ENCODE measurements at regions not wholly inside any gene's neighbourhood (a gene's known extent, or its start where the extent isn't known, plus 50 kb on each side); places are given as distances from the start of the nearest gene placed in this dataset.
"Not testable (repeated sequence)": the region's sequence is repeated elsewhere in the genome, so short reads cannot be mapped to it uniquely, and the experiment has no call there.

GRCh38 chr2:90293806-90294205 is 1602.3 kb downstream of the RPIA start:
- DNase-seq (ENCODE audit: low spot score) = not testable (repeated sequence)

DNA sequence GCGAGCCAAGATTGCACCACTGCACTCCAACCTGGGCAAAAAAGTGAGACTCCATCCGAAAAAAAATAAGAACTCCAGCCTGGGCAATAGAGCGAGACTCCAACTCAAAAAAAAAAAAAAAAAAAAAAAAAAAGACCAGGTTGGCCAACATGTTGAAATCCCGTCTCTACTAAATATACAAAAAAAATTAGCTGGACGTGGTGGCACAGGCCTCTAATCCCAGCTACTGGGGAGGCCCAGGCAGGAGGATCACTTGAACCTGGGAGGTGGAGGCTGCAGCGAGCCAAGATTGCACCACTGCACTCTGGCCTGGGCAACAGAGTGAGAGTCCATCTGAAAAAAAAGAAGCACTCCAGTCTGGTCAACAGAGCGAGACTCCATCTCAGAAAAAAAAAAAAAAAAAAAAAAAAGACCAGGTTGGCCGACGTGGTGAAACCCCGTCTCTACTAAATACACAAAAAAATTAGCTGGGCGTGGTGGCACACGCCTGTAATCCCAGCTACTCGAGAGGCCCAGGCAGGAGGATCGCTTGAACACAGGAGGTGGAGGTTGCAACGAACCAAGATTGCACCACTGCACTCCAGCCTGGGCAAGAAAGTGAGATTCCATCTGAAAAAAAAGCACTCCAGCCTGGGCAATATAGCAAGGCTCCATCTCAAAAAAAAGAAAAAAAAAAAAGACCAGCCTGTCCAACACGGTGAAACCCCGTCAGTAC is 1603.7 kb downstream of the RPIA start:
- DNase-seq (ENCODE audit: low spot score) = not testable (repeated sequence)

DNA sequence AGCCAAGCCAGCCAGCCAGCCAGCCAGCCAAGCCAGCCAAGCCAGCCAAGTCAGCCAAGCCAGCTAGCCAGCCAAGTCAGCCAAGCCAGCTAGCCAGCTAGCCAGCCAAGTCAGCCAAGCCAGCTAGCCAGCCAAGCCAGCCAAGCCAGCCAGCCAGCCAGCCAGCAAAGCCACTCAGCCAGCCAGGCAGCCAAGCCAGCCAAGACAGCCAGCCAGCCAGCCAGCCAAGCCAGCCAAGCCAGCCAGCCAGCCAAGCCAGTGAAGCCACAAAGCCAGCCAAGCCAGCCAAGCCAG is 1605.0 kb downstream of the RPIA start:
- DNase-seq (ENCODE audit: low spot score) = not testable (repeated sequence)

GRCh38 chr2:90297701-90298100 is 1606.2 kb downstream of the RPIA start:
- not testable (repeated sequence) for DNase-seq (ENCODE audit: low spot score)

- not testable (repeated sequence) for DNase-seq (ENCODE audit: low spot score)
These were observed 1606.8 kb downstream of the RPIA start for GRCh38 chr2:90298126-90298755.

GRCh38 chr2:90298983-90299382 is 1607.5 kb downstream of the RPIA start:
- DNase-seq (ENCODE audit: low spot score) = not testable (repeated sequence)

- not testable (repeated sequence) for DNase-seq (ENCODE audit: low spot score)
These were observed 1631.5 kb downstream of the RPIA start for GRCh38 chr2:90322982-90323381.

DNA sequence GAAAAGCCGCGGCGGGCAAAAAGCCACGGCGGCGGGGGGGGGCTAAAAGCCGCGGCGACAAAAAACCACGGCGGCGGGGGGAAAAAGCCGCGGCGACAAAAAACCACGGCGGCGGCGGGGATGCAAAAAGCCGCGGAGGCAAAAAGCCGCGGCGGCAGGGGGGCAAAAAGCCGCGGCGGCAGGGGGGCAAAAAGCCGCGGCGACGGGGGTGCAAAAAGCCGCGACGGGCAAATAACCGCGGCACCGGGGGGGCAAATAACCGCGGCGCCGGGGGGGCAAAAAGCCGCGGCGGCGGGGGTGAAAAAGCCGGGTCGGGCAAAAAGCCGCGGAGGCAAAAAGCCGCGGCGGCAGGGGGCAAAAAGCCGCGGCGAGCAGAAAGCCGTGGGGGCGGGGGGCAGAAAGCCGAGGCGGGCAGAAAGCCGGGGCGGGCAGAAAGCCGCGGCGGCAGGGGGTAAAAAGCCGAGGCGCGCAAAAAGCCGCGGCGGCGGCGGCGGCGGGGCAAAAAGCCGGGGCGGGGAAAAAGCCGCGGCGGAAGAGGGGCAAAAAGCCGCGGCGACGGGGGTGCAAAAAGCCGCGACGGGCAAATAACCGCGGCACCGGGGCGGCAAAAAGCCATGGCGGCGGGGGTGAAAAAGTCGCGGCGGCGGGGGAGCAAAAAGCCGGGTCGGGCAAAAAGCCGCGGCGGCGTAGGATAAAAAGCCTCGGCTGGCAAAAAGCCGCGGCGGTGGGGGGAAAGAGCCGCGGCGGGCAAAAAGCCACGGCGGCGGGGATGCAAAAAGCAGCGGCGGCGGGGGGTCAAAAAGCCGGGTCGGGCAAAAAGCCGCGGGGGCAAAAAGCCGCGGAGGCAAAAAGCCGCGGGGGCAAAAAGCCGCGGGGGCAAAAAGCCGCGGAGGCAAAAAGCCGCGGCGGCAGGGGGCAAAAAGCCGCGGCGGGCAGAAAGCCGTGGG is 1632.4 kb downstream of the RPIA start:
- not testable (repeated sequence) for DNase-seq (ENCODE audit: low spot score)

DNA sequence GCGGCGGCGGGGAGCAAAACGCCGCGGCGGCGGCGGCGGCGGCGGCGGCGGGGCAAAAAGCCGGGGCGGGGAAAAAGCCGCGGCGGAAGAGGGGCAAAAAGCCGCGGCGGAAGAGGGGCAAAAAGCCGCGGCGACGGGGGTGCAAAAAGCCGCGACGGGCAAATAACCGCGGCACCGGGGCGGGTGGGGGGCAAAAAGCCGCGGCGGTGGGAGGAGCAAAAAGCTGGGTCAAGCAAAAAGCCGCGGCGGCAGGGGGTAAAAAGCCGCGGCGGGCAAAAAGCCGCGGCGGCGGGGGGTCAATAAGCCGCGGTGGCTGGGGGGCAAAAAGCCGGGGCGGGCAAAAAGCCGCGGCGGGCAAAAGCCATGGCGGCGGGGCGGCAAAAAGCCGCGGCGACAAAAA is 1633.2 kb downstream of the RPIA start:
- DNase-seq (ENCODE audit: low spot score) = not testable (repeated sequence)

GRCh38 chr2:90325796-90326353 is 1634.4 kb downstream of the RPIA start:
- not testable (repeated sequence) for DNase-seq (ENCODE audit: low spot score)

GRCh38 chr2:90355546-90355945 is 1664.1 kb downstream of the RPIA start:
- DNase-seq (ENCODE audit: low spot score) = not testable (repeated sequence)

GRCh38 chr2:90359344-90359743 is 1667.9 kb downstream of the RPIA start:
- DNase-seq (ENCODE audit: low spot score) = not testable (repeated sequence)

DNA sequence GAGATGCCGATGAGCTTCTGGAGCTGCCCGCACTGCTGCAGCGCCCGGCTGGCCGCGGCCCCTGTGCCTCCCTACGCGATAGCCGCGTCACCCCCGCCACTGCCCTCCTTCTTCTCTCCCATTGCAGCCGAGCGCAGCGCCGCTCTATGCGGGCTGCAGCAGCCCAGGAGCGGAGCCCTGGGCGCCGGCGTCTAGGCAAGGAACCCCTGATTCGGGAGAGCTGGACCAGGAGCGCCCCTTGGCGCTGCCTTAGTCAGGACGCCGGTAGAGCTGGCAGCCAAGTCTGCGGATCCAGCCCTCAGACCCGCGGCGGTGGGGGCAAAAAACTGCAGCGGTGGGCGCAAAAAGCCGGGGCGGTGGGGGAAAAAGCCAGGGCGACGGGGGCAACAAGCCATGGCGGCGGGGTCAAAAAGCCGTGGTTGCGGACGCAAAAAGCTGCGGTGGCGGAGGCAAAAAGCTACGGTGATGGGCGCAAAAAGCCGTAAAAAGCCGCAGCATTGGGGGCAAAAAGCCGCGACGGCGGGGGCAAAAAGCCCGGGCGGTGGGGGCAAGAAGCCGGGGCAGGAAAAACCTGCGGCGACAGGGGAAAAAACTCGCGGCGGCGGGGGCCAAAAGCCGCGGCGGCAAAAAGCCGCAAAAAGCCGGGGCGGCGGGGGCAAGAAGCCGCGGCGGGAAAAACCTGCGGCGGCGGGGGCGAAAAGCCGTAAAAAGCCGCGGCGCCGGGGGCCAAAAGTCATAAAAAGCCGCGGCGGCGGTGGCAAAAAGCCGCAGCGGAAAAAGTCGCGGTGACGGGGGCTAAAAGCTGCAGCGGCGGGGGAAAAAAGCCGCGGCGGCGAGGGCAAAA is 1668.6 kb downstream of the RPIA start:
- not testable (repeated sequence) for DNase-seq (ENCODE audit: low spot score)

DNA sequence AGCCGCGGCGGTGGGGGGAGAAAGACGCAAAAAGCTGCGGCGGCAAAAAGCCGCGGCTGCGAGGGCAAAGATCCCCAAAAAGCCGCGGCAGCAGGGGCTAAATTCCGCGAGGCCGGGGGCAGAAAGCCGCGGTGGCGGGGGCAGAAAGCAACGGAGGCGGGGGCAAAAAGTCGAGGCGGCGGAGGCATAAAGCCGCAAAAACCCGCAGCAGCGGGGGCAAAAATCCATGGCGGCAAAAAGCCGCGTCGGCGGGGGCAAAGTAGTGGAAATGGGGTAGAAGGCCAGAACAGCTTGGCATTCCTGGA is 1669.2 kb downstream of the RPIA start:
- DNase-seq (ENCODE audit: low spot score) = not testable (repeated sequence)
